Uterus (tissue), 3 donors: ENCODE measurements at regions not wholly inside any gene's neighbourhood (a gene's known extent, or its start where the extent isn't known, plus 50 kb on each side); places are given as distances from the start of the nearest gene placed in this dataset.

ENCODE experiments used
- DNase-seq, 2 donors: peaks; one replicate each; pipeline ENCODE4 v3.0.0-alpha.2; 2019 to 2020
- H3K27ac ChIP-seq, 2 donors: fragments of 200-600 bp; sonication (generic); 1 replicate in 1 of 2; 2 replicates in 1 of 2; pipeline ENCODE4 v1.5.1; 2016 to 2018
- H3K27me3 ChIP-seq, 2 donors: fragments of 200-600 bp; sonication (generic); one replicate each; pipeline ENCODE4 v1.5.1; 2018 to 2019; ENCODE audit warnings: control low read depth in 1 of 2
- H3K36me3 ChIP-seq, 2 donors: fragments of 200-600 bp; sonication (generic); one replicate each; pipeline ENCODE4 v1.5.1; 2019; ENCODE audit warnings: control low read depth in 1 of 2
- H3K4me1 ChIP-seq, 2 donors: fragments of 200-600 bp; sonication (generic); one replicate each; pipeline ENCODE4 v1.5.1; 2018 to 2019; ENCODE audit warnings: control low read depth in 1 of 2
- H3K4me3 ChIP-seq, 2 donors: fragments of 200-600 bp; sonication (generic); 1 replicate in 1 of 2; 2 replicates in 1 of 2; pipeline ENCODE4 v1.5.1; 2018 to 2019; ENCODE audit warnings: mild to moderate bottlenecking in 1 of 2
- H3K9me3 ChIP-seq, 2 donors: fragments of 200-600 bp; sonication (generic); one replicate each; pipeline ENCODE4 v1.5.1; 2019; ENCODE audit warnings: control low read depth in 1 of 2
- CTCF ChIP-seq, 4 experiments: fragments of 200-600 bp in 2 of 4; fragments of 450-650 bp in 2 of 4; sonication (generic) in 2 of 4; IDR thresholded peaks; one replicate each; pipeline ENCODE4 v1.5.1; 2016 to 2019; ENCODE audit warnings: antibody characterized with exemption in 4 of 4, mild to moderate bottlenecking in 2 of 4, moderate library complexity in 1 of 4
- POLR2A ChIP-seq, 2 donors: fragments of 450-650 bp; IDR thresholded peaks; one replicate each; pipeline ENCODE4 v1.6.1; 2016; ENCODE audit warnings: antibody characterized with exemption in 2 of 2, mild to moderate bottlenecking in 1 of 2, moderate library complexity in 1 of 2
- intact Hi-C: fragments of 100-400 bp; cut with DNase I; formaldehyde crosslinking; loops from one replicate; pipeline ENCODE4 v1.15.1; 2023; ENCODE audit warnings: low total_unique reads
- donor health status: DM: yes; HTN: yes; CAD: no.

- Histone ChIP-seq H3K27ac (no peak overlapping the region), H3K36me3 (no peaks in the 10 kb centered on the region), H3K4me1 (no peaks in the 10 kb centered on the region), H3K9me3 (no peaks in the 10 kb centered on the region), H3K27me3 (no peaks in the 10 kb centered on the region), H3K4me3 (no peak overlapping the region)
- intact Hi-C loops: no loop called here
- TF ChIP-seq CTCF (IDR thresholded peaks at IDR 0.05) (no peak), POLR2A (IDR thresholded peaks at IDR 0.05) (no peak)
- no peak for DNase-seq
These were observed 679.1 kb downstream of the METTL4 start for GRCh38 chr18:1892191-1892590.

GRCh38 chr18:1895456-1896185 is 675.7 kb downstream of the METTL4 start:
- Histone ChIP-seq H3K27ac (no peak overlapping the region), H3K4me3 (no peak overlapping the region), H3K9me3 (no peaks in the 10 kb centered on the region), H3K36me3 (no peaks in the 10 kb centered on the region), H3K27me3 (no peaks in the 10 kb centered on the region), H3K4me1 (no peaks in the 10 kb centered on the region)
- no peak for DNase-seq
- TF ChIP-seq POLR2A (IDR thresholded peaks at IDR 0.05) (no peak), CTCF (IDR thresholded peaks at IDR 0.05) (no peak)
- intact Hi-C loops: no loop called here

GRCh38 chr18:1906421-1906820 is 664.9 kb downstream of the METTL4 start:
- Histone ChIP-seq H3K4me3 (no peak overlapping the region), H3K4me1 (no peaks in the 10 kb centered on the region), H3K36me3 (no peaks in the 10 kb centered on the region), H3K27me3 (no peaks in the 10 kb centered on the region), H3K27ac (no peak overlapping the region), H3K9me3 (no peaks in the 10 kb centered on the region)
- intact Hi-C loops: no loop called here
- TF ChIP-seq CTCF (IDR thresholded peaks at IDR 0.05): no peak
- TF ChIP-seq POLR2A (IDR thresholded peaks at IDR 0.05): no peak
- DNase-seq: no peak

DNA sequence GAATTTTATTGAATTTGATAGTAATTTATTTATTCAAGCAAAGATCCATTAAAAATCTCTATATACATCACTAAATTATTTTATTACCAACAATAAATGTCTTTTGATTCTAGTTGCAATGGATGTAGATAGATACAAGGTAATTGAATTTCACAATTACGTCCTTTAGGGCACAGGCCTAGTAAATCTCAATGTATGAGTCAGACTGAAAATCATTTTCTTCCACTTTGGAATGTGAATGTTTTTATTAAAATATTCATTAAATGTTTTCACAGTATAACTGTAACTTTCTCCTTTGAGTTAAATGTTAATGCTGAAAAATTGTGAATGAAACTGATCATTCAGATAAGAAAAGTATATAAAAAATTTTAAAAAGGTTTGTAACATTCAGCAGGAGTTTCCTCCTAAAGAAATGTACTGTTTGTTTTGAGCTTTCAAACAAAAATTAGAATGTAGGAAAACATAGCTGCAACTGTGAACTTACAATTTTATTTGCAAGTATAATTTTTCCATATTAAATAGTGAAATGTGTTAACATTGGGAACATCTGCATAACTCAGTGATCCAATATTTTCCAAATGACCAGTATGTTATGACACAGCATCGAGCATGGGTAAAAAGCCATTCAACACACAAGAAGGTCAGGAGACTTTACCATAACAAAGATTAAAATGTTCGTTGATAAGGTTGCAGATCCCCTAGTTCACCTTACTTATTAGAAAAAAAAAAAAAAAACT is 663.7 kb downstream of the METTL4 start:
- Histone ChIP-seq H3K4me3 (no peak overlapping the region), H3K36me3 (no peaks in the 10 kb centered on the region), H3K4me1 (no peaks in the 10 kb centered on the region), H3K9me3 (no peaks in the 10 kb centered on the region), H3K27ac (no peak overlapping the region), H3K27me3 (no peaks in the 10 kb centered on the region)
- TF ChIP-seq POLR2A (IDR thresholded peaks at IDR 0.05): no peak
- TF ChIP-seq CTCF (IDR thresholded peaks at IDR 0.05): no peak
- intact Hi-C loops: no loop called here
- DNase-seq: no peak

GRCh38 chr18:1914489-1914888 is 656.8 kb downstream of the METTL4 start:
- no peak overlapping the region for H3K27ac ChIP-seq
- no peak overlapping the region for H3K4me3 ChIP-seq
- peaks cover 0 to 5% of the 10 kb centered on the region in 2 donors for H3K9me3 ChIP-seq
- no peaks in the 10 kb centered on the region for H3K36me3 ChIP-seq
- TF ChIP-seq POLR2A (IDR thresholded peaks at IDR 0.05) (no peak), CTCF (IDR thresholded peaks at IDR 0.05) (no peak)
- no peak for DNase-seq
- no peaks in the 10 kb centered on the region for H3K27me3 ChIP-seq
- intact Hi-C loops: no loop called here
- no peaks in the 10 kb centered on the region for H3K4me1 ChIP-seq
